ENCODE measurements at regions not wholly inside any gene's neighbourhood (a gene's known extent, or its start where the extent isn't known, plus 50 kb on each side); places are given as distances from the start of the nearest gene placed in this dataset.

GRCh38 chr6:106740287-106740686, 110.9 kb downstream of the QRSL1 start:
- H3K27ac Mint-ChIP-seq (ENCODE audit: unreplicated experiment): no peak overlapping the region
- H3K4me1 Mint-ChIP-seq (ENCODE audit: low read depth, unreplicated experiment): peaks cover under 1% of the 10 kb centered on the region
- peaks cover 4% of the 10 kb centered on the region for H3K36me3 Mint-ChIP-seq (ENCODE audit: unreplicated experiment)
- no peak for TF ChIP-seq CTCF (IDR thresholded peaks at IDR 0.05; ENCODE audit: partially characterized antibody, unreplicated experiment)
- no peak overlapping the region for H3K4me3 Mint-ChIP-seq (ENCODE audit: unreplicated experiment)
- peaks cover 3% of the 10 kb centered on the region for H3K9me3 Mint-ChIP-seq (ENCODE audit: unreplicated experiment)
- no peaks in the 10 kb centered on the region for H3K27me3 Mint-ChIP-seq (ENCODE audit: unreplicated experiment)
- DNase-seq: no peak

GRCh38 chr6:106739387-106739786, 110.0 kb downstream of the QRSL1 start:
- Mint-ChIP-seq H3K36me3 (ENCODE audit: unreplicated experiment) (peaks cover 4% of the 10 kb centered on the region), H3K27me3 (ENCODE audit: unreplicated experiment) (no peaks in the 10 kb centered on the region), H3K27ac (ENCODE audit: unreplicated experiment) (no peak overlapping the region), H3K4me1 (ENCODE audit: low read depth, unreplicated experiment) (no peaks in the 10 kb centered on the region), H3K9me3 (ENCODE audit: unreplicated experiment) (peaks cover 3% of the 10 kb centered on the region), H3K4me3 (ENCODE audit: unreplicated experiment) (no peak overlapping the region)
- no peak for TF ChIP-seq CTCF (IDR thresholded peaks at IDR 0.05; ENCODE audit: partially characterized antibody, unreplicated experiment)
- no peak for DNase-seq

- no peaks in the 10 kb centered on the region for H3K27me3 Mint-ChIP-seq (ENCODE audit: unreplicated experiment)
These were observed 107.1 kb downstream of the QRSL1 start for GRCh38 chr6:106736502-106736901.

GRCh38 chr6:106735828-106736227, 106.5 kb downstream of the QRSL1 start:
- H3K9me3 Mint-ChIP-seq (ENCODE audit: unreplicated experiment): peaks cover 2% of the 10 kb centered on the region
- no peaks in the 10 kb centered on the region for H3K27me3 Mint-ChIP-seq (ENCODE audit: unreplicated experiment)

More at GRCh38 chr6:106736502-106736901, 107.1 kb downstream of the QRSL1 start:
- peaks cover 2% of the 10 kb centered on the region for H3K9me3 Mint-ChIP-seq (ENCODE audit: unreplicated experiment)
- no peak for DNase-seq
- no peak overlapping the region for H3K27ac Mint-ChIP-seq (ENCODE audit: unreplicated experiment)
- no peaks in the 10 kb centered on the region for H3K36me3 Mint-ChIP-seq (ENCODE audit: unreplicated experiment)
- no peak for TF ChIP-seq CTCF (IDR thresholded peaks at IDR 0.05; ENCODE audit: partially characterized antibody, unreplicated experiment)
- H3K4me1 Mint-ChIP-seq (ENCODE audit: low read depth, unreplicated experiment): no peaks in the 10 kb centered on the region
- no peak overlapping the region for H3K4me3 Mint-ChIP-seq (ENCODE audit: unreplicated experiment)

More at GRCh38 chr6:106735828-106736227, 106.5 kb downstream of the QRSL1 start:
- Mint-ChIP-seq H3K4me1 (ENCODE audit: low read depth, unreplicated experiment) (no peaks in the 10 kb centered on the region), H3K36me3 (ENCODE audit: unreplicated experiment) (no peaks in the 10 kb centered on the region), H3K27ac (ENCODE audit: unreplicated experiment) (no peak overlapping the region), H3K4me3 (ENCODE audit: unreplicated experiment) (no peak overlapping the region)
- no peak for DNase-seq
- TF ChIP-seq CTCF (IDR thresholded peaks at IDR 0.05; ENCODE audit: partially characterized antibody, unreplicated experiment): no peak
